Hematopoietic multipotent progenitor cell treated with erythropoietin and hydrocortisone succinate and interleukin-3 and kit ligand, for 4 days (in vitro differentiated cells): ENCODE measurements at regions not wholly inside any gene's neighbourhood (a gene's known extent, or its start where the extent isn't known, plus 50 kb on each side); places are given as distances from the start of the nearest gene placed in this dataset.
"Not testable (repeated sequence)": the region's sequence is repeated elsewhere in the genome, so short reads cannot be mapped to it uniquely, and the experiment has no call there.

Experiments
- DNase-seq: peaks from one replicate; pipeline ENCODE4 v3.0.0-alpha.2; 2015

- DNase-seq: peak; percentile 69
Observed at GRCh38 chr22:23460517-23461031, 119.5 kb downstream of the IGLL1 start.

GRCh38 chr22:23459645-23460516, 120.2 kb downstream of the IGLL1 start:
- DNase-seq: not testable (repeated sequence)

- no peak for DNase-seq
Observed at GRCh38 chr22:23458663-23459541, 121.2 kb downstream of the IGLL1 start.

- peak; percentile 40 for DNase-seq
Observed at GRCh38 chr22:23457380-23457985, 122.6 kb downstream of the IGLL1 start.

- DNase-seq: peak; percentile 59
Observed at GRCh38 chr22:23456666-23457379, 123.3 kb downstream of the IGLL1 start.

- DNase-seq: not testable (repeated sequence)
Observed at GRCh38 chr22:23454345-23454744, 125.7 kb downstream of the IGLL1 start.

- no peak for DNase-seq
Observed at GRCh38 chr22:23453277-23453676, 126.8 kb downstream of the IGLL1 start.

GRCh38 chr22:23452231-23453010, 127.7 kb downstream of the IGLL1 start:
- DNase-seq: no peak

GRCh38 chr22:23451452-23452230, 128.4 kb downstream of the IGLL1 start:
- DNase-seq: not testable (repeated sequence)

- DNase-seq: not testable (repeated sequence)
Observed at GRCh38 chr22:23450821-23451220, 129.3 kb downstream of the IGLL1 start.

- DNase-seq: no peak
Observed at GRCh38 chr22:23450434-23450795, 129.7 kb downstream of the IGLL1 start.

- not testable (repeated sequence) for DNase-seq
Observed at GRCh38 chr22:23449748-23450433, 130.2 kb downstream of the IGLL1 start.

- not testable (repeated sequence) for DNase-seq
Observed at GRCh38 chr22:23448499-23449288, 131.4 kb downstream of the IGLL1 start.

- no peak for DNase-seq
Observed at GRCh38 chr22:23446796-23447350, 133.2 kb downstream of the IGLL1 start.

GRCh38 chr22:23446194-23446593, 133.9 kb downstream of the IGLL1 start:
- DNase-seq: not testable (repeated sequence)

GRCh38 chr22:23443905-23444304, 136.2 kb downstream of the IGLL1 start:
- DNase-seq: not testable (repeated sequence)

- DNase-seq: not testable (repeated sequence)
Observed at GRCh38 chr22:23439581-23439980, 140.5 kb downstream of the IGLL1 start.

GRCh38 chr22:23438216-23438615, 141.9 kb downstream of the IGLL1 start:
- no peak for DNase-seq

- peak; percentile 37 for DNase-seq
Observed at GRCh38 chr22:23437779-23438178, 142.3 kb downstream of the IGLL1 start.
